A172 (cell line): ENCODE measurements at regions not wholly inside any gene's neighbourhood (a gene's known extent, or its start where the extent isn't known, plus 50 kb on each side); places are given as distances from the start of the nearest gene placed in this dataset.

Source experiments
- DNase-seq: peaks from one replicate; pipeline ENCODE4 v3.0.0-alpha.2; 2015; ENCODE audit warnings: low spot score

- DNase-seq: no peak
These were observed 53.6 kb upstream of the TPM4 start for GRCh38 chr19:16022681-16023080.

DNA sequence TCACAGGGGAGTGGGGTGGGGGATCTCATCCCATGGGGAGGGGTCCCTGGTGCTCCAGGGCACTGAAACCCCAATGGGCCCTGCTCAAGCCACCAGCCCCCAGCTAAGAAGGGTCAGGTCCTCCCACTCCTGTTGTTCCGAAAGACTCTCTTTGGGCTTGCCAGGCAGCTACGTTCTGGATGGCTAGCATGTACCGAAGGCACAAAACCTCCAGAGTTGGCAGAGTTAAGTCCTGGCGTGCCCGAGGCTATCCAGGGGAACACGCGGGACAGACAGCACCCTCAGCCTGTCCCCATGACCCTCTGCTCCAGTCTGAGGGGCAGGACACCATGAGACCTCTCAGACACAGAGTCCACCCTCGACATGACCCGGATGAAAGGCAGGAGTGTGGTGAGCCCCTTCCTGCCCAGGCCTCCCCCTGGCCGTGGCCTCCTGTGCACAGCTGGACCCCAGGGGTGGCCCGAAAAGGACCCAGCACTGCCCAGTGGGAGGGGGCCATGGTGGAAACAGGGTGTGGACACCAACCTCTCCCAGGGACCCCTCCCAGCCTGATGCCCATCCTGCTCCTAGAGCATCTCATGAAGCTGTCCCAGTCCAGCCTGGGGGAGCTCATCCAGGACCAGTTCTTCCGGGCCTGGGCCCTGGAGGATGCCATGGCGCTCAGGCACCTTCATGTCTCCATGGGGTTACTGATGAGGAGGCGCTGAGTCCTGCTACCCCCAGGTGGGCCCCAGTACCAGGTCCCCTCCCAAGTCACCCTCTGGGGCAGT lies 53.0 kb upstream of the TPM4 start:
- no peak for DNase-seq

- no peak for DNase-seq
These were observed 51.8 kb upstream of the TPM4 start for GRCh38 chr19:16024266-16025107.

DNA sequence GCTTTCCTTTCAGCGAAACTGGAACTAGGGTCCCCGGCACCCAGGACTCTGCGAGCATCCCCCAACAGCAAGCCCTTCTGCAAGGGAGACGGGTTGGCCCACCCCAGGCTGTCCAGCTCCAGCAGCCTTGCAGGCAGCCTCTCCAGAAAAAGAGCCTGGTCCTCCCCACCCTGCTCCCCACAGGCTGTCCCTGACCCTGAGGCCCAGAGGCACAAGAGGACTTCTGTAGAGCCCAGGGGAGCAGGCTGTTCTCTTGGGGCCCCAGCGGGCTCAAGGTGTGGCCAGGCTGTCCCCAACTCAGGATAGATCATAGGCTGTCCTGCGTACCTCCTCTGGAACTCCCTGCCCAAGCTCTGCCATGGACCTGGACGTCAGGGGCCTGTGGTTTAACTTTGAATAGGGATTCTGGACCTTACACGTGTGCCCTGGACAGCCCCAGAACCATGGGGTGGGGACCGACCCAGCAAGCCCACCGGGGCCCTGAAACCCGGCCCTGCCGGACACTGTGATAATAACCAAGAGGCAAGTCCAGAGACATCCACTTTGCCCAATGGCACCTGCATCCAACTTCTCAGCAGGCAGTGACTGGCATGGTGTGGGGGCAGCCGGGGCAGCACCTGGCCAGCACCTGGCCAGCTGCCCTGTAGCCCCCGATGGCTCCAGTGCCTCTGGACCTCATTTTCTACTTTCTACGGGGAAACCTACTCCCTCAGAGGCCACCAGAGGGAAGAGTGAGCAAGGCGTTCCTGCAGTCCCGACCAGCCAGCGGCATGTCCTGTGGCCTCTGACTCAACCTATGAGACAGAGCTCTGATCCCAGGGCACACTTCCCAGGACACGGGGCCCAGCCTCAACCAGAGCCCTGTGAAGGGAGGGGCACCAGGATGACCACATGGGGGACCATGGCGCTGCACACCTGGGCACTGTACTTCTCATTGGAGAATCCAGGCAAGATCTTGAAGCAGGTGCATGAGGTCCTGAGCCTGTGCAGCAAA lies 50.9 kb upstream of the TPM4 start:
- peak; percentile 86 for DNase-seq

DNA sequence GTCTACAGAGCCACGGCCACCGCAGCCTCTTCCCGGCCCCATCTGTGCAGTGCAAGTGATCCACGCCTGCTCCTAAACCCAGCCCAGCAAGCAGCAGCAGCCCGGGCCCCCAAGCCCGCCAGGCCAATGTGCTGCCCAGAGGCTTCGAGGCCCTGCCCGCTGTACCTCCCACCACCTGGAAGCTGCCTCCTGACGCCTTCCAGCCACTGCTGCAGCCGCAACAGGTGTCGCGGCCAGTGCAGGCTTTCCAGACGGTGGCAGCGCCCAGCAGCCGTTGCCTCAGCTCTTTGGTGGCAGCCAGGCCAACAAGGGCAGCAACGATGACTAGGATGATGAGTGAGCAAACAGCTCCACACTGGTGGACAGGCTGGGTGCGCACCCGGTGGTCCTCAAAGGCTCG lies 50.2 kb upstream of the TPM4 start:
- DNase-seq: no peak
